ENCODE measurements at regions not wholly inside any gene's neighbourhood (a gene's known extent, or its start where the extent isn't known, plus 50 kb on each side); places are given as distances from the start of the nearest gene placed in this dataset.

DNA sequence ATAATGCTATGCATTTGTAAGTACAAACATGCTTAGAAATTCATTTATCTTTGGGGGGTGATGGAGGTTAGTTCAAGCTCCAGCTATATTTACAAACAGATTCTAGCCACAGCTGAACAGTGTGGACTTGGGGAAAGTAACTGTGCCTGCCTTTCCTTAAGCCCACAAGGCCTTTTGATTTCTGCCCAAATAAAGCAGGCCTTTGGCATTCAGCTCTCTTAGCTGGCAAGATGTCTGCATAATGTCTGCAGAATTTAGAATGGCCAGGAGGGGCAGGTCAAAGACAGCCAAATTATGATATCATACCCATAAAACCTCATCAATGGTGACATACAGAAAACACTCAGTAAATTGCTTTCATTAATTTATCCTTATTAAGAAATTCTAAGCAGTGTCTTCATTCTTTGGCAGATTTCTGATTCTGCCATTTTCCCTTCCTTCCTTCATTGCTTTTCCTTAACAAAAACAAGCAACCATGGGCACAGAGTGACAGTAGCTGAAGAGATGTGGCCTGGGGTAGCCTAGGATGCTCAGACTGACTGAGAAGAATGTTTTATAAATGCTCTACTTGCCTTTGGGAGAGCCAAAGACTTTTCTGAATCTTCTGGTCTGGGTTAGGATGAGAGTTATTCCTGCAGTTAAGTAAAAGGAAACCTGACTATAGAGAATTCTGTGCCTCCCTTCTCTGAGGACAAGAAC, 538.7 kb upstream of the NR3C2 start:
- peak; percentile 15 for DNase-seq (ENCODE audit: low read depth)
- H3K4me3 ChIP-seq (ENCODE audit: low read depth, low read length) = no peak overlapping the region
- TF ChIP-seq, protein P1, sequence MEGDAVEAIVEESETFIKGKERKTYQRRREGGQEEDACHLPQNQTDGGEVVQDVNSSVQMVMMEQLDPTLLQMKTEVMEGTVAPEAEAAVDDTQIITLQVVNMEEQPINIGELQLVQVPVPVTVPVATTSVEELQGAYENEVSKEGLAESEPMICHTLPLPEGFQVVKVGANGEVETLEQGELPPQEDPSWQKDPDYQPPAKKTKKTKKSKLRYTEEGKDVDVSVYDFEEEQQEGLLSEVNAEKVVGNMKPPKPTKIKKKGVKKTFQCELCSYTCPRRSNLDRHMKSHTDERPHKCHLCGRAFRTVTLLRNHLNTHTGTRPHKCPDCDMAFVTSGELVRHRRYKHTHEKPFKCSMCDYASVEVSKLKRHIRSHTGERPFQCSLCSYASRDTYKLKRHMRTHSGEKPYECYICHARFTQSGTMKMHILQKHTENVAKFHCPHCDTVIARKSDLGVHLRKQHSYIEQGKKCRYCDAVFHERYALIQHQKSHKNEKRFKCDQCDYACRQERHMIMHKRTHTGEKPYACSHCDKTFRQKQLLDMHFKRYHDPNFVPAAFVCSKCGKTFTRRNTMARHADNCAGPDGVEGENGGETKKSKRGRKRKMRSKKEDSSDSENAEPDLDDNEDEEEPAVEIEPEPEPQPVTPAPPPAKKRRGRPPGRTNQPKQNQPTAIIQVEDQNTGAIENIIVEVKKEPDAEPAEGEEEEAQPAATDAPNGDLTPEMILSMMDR (IDR thresholded peaks at IDR 0.05; ENCODE audit: control insufficient read depth, extremely low read depth, insufficient read depth) = no peak

DNA sequence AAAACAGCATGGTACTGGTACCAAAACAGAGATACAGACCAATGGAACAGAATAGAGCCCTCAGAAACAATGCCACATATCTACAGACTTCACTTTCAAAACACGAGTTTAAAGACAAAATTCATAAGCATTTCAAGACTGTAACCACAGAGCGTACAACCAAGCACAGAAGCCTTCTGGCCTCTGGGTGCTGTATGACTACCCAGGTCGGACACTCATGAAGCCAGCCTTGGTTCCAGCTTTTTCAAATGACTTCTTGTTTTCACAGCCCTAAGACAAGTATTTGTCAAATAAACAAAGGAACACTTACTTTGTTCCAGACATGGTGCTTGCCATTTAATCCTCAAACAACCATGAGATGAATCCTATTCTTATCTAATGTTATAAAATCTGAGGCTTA, 536.1 kb upstream of the NR3C2 start:
- no peak for DNase-seq (ENCODE audit: low read depth)
- TF ChIP-seq, protein P1 (IDR thresholded peaks at IDR 0.05; ENCODE audit: control insufficient read depth, extremely low read depth, insufficient read depth) = no peak
- H3K4me3 ChIP-seq (ENCODE audit: low read depth, low read length) = no peak overlapping the region

DNA sequence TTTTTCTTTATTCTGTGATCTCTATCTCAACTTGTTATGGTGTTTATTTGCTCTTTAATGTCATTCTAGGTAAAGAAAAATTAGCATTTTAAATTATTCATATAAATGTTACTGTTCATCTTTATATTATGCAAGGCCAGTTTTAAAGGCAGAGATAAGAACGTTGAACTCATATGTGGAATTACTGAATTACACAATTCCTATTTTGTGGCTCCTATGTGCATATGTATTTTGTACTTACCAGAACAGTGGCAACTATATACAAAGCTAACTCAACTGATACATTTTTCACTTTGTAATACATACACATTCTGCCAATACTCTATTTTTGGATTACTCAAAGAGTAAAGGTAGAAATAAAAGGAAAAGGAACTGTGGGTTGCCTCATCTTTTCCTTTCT, 533.2 kb upstream of the NR3C2 start:
- TF ChIP-seq, protein P1 (IDR thresholded peaks at IDR 0.05; ENCODE audit: control insufficient read depth, extremely low read depth, insufficient read depth) = no peak
- H3K4me3 ChIP-seq (ENCODE audit: low read depth, low read length) = no peak overlapping the region
- DNase-seq (ENCODE audit: low read depth) = no peak

DNA sequence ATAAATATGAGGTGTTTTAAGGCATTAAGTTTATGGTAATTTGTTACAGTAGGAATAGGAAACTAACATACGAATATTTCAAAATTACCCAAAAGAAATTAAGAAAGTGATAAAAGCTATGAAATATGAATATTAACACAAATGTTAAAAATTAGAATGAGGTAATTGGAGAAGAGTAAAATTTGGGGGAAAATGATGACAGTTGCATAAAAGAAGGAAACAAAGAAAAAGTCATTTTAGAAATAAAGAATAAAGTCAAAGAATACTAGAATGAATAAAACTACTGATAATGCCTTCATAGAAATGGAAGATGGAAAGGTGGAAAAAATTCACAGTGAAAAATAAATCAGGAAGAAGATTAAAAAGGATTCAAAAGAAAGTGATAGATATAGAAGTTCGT, 522.9 kb upstream of the NR3C2 start:
- TF ChIP-seq, protein P1 (IDR thresholded peaks at IDR 0.05; ENCODE audit: control insufficient read depth, extremely low read depth, insufficient read depth) = no peak
- H3K4me3 ChIP-seq (ENCODE audit: low read depth, low read length) = no peak overlapping the region
- no peak for DNase-seq (ENCODE audit: low read depth)

DNA sequence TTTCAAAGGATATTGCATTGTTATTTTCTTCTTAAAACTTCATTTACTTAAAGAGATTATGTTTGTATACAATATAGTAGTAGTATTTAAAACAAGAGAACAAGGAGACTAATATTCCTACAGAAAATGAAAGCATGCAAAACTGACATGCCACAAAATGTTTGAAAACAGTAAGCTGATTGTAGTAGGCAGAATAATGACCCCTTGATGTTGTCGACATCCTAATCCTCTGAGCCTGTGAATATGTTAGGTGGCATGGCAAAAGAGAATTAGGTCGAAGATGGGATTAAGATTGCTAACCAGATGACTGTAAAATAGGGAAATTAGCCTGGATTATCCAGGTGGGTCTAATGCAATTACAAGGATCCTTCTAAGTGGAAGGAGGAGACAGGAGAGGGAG, 522.2 kb upstream of the NR3C2 start:
- TF ChIP-seq, protein P1 (IDR thresholded peaks at IDR 0.05; ENCODE audit: control insufficient read depth, extremely low read depth, insufficient read depth) = no peak
- H3K4me3 ChIP-seq (ENCODE audit: low read depth, low read length) = no peak overlapping the region
- DNase-seq (ENCODE audit: low read depth) = no peak

DNA sequence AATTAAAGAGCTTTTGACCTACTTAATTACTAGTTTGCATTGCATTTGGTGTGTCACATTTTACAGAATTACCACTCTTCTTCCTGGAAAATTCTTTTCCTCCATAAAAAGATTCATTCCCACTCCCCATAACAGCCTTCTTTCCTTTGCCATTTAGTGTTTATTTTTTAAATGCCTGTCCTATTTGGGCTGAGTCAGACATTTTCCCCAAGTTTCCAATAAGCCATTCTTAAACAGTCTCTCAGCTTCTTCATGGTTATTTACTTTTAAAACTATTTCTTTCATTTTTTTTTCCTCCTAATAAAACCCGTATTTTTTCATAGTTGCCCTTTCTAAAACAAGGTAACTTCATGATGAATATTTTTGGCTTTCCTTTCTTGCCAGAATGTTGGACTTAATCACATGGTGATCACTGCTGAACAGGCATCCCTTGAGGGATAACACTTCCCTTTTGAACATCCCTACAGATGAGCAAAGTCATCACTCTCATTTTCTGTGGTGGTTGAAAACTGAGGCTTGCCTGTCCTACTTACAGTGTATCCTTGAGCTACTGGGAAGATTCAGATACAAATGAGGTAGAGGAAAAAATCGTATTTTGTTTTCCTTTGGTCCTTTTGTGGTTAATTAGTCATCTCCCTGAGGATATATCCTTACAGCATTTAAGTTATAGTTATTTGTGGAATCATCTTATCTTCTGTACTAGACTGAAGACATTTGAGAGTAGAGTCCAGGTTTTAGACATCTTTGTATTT, 520.5 kb upstream of the NR3C2 start:
- DNase-seq (ENCODE audit: low read depth) = no peak
- TF ChIP-seq, protein P1 (IDR thresholded peaks at IDR 0.05; ENCODE audit: control insufficient read depth, extremely low read depth, insufficient read depth) = no peak
- H3K4me3 ChIP-seq (ENCODE audit: low read depth, low read length) = no peak overlapping the region

Data from LNCaP clone FGC (cell line).